Left forelimb (tissue), 1 donor: ENCODE measurements at regions not wholly inside any gene's neighbourhood (a gene's known extent, or its start where the extent isn't known, plus 50 kb on each side); places are given as distances from the start of the nearest gene placed in this dataset.
A peak's percentile ranks its signal among the peaks of the same experiment; 100 is the strongest.

ENCODE experiments used
- DNase-seq: peaks from one replicate; pipeline ENCODE4 v3.0.0-alpha.2; 2018; ENCODE audit warnings: low spot score

- DNase-seq = peak; percentile 8
These were observed 260.7 kb upstream of the CSF3R start for GRCh38 chr1:36743286-36744005.

DNA sequence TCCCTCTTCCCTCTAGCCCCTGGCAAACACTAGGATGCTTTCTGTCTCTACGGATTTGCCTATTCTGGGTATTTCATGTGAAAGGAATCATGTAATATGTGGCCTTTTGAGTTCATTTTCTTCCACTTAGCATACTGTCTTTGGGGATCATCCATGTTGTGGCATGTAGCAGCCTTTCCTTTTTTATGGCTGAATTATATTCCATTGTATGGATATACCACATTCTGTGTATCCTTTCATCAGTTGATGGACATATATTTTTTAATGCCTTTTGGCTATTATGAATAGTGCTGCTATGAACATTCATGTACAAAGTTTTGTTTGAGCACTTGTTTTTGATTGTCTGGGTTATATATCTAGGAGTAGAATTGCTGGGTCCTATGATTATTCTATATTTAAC, 258.4 kb upstream of the CSF3R start:
- no peak for DNase-seq

DNA sequence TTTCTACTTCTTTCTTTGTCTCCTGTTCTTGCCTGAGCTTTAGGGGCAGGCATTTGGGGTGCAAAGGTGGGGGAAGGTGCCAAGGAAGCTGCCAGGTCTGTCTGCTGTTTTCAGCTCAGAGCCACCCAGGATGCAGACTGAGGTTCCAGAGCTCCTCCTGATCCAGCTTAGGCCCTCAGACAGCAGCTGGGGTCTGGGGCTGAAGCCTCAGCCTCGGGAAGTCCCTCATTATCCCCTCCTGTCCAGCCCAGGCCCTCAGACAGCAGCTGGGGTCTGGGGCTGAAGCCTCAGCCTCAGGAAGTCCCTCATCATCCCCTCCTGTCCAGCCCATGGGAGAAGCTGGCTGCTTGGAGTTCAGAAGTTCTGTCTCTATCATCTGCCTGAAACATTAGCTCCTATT, 257.7 kb upstream of the CSF3R start:
- peak; percentile 25 for DNase-seq

DNA sequence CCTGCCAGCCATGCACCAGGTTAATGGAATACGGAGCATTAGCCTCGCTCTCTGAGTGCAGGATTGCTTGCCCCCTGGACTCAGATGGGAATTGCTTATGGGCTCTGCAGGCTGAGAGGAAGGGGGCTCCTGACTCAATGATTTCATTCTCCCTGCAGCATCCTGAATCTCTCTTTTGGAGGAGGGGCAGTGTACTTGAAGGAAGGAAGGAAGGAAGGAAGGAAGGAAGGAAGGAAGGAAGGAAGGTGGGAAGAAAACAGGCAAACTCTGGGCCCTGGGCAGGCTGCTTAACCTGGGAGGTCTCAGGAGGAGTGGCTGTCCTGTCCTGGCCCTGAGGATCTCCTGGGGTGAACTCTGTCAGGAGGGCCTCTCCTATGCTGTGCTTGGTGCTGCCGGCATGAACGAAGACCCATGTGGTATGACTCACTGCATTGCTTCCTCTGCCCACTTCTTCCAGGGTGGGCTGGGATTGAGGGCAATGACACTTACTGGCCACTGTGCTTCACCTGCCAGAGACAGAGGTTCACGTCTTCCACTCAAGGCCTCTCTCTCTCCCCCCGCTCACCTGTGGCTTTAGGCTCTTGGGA, 257.1 kb upstream of the CSF3R start:
- DNase-seq = peak; percentile 49

- no peak for DNase-seq
These were observed 255.5 kb upstream of the CSF3R start for GRCh38 chr1:36738245-36738644.

DNA sequence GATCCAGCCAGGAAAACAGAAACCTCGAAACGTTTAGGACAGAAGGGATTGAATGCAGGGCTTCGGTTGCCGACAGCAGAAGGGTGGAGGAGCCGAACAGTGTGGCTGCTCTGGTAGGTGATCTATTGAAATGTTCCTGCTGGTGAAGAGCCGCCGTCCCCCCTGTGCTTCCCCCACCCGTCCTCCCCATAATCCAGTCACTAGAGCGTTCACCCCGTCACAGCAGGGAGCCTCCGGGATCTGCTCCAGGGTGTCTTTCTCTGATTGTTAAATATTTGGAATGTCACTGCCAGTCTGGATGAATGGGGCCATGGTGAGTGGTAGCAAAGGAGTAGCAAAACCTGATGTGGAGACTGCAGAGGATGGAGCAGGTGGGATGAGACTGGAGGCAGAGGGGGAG, 255.1 kb upstream of the CSF3R start:
- no peak for DNase-seq

- no peak for DNase-seq
These were observed 254.4 kb upstream of the CSF3R start for GRCh38 chr1:36737038-36737555.

DNA sequence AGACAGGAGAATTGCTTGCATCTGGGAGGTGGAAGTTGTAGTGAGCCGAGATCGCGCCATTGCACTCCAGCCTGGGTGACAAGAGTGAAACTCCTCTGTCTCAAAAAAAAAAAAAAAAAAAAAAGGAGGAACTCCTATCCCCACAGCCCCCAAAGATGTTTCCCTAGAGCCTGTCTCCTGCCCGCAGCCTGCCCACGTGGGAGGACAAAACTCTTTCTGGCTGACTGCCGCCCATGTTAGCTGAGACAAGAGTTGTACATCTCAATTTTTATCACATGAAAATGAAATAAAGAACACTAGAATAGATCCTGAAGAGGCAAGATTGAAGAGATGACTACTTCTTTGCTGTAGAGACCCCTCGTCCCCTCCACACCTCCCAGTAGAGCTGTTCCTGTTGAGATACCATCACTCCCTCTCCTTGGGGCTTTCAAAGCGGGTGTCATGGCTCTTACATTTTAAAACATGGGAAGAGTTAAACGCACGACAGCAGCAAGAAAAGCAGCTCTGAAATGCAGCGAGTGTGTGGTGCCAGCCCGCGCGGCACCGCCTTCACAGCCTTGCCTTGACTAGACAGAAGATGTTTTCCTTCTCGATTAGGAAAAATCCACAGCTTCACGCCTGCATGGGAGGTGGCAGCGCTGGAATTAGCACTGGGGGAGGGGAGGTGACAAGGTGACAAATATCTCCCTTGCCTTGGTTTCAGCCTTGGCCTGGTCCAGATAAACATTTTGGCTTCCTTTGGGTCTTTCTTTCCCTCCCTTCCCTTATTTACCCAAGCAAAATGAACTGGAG, 253.4 kb upstream of the CSF3R start:
- DNase-seq = no peak

DNA sequence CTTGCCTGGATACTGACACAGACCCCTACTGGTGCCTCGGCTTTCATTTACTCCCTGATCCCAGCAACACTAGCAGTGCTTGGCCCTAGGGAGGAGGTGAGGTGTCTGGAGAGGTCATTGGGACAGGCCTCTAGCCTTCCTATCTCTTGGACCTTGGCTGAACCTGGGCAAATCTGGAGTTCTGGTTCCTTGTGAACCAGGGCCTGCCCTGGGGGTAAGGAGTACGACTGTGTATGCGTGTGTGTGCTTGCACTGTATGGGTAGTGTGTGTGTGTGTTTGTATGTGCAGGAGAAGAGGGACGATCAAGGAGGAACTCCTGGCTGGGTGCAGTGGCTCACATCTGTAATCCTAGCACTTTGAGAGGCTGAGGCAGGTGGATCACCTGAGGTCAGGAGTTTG, 252.7 kb upstream of the CSF3R start:
- DNase-seq = no peak

DNA sequence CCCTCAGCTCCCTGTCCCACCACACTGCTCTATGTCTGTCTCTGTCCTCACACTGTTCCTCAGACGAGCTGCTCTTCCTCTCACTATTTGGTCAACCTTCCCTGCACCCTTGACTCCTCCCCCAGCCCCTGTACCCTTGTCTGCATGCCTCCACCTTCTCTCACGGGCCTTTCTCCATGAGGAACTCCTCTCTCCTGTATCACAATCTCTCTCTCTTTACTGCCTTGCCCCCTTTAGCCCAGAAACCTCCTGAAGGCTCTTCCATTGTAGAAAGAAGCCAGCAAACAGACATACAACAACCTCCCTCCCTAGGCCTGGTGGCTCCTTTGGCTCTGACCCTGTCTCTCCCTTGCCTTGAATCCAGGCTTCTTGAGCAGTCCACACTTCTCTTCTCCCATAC, 251.6 kb upstream of the CSF3R start:
- DNase-seq = no peak

GRCh38 chr1:36733748-36734147, 251.0 kb upstream of the CSF3R start:
- no peak for DNase-seq

DNA sequence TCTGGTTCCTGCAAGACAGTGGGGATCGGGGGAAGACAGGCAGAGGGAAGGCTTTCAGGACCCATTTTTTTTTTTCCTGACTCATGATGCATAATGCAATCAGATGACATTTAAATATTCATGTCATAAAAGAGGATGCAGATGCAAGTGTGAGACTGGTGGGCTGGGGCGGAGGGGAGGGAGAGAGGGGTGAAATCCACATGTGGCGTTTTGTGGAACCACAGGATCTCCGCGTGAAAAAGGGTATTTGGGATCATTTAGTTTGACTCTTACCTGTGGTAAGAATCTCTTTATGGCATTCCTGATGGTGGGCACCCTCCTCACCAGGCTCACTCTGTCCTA, 249.3 kb upstream of the CSF3R start:
- DNase-seq = no peak

DNA sequence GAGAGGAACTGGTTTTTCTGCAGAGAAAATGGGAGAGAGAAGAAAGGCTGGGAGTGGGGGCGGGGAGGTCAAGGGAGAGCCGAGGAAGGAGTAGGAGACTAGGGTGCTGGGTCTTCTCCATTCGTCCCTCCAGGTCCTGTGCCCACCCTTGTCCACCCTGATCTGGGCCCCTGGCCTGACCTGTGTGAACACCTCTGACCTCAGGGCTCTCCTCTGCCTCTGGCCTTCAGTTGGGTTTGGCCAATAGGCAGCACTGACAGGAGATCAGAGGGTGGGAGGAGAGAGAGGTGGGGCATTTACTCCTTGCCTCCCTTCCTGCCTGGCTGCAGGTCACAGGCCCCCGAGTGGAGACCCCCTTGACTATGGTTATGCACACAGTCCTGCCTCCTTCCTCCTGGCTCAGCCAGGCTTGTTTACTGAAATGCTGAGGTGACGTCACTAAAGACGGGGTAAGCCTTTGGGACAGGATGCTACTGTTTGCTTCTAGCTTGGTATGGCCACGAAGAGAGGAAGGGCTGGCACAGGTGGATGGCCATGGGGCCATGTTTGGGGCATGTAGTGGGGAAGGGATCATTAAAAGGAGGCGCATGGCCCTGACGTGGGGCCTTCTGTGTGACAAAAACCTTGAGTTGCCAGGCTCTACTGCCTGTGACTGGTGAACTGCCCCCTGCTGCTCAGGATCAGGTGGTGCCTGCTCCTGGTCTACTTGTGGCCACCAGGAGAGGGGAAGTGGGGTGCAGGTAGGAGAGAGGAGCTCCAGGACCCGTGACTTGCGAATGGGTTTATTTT, 248.7 kb upstream of the CSF3R start:
- DNase-seq = no peak

DNA sequence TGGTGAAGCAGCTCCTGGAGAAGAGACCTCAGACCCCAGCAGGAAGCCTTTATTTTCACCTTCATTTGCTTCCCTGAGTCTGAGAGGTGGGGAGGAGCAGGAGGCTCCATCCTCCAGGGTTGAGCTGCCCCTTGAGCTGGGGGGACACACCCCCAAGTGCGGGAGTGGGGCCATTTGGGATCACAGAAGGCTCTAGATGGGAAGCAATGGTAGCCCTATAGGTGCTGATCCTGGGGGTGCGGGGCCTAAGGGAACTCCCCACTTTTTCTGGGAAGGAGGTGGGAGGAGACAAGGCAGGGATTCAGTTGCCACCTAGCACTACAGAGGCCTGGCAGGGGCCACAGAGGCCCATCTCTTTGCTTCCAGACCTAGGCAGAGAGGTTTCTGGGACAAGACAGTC, 247.9 kb upstream of the CSF3R start:
- no peak for DNase-seq

DNA sequence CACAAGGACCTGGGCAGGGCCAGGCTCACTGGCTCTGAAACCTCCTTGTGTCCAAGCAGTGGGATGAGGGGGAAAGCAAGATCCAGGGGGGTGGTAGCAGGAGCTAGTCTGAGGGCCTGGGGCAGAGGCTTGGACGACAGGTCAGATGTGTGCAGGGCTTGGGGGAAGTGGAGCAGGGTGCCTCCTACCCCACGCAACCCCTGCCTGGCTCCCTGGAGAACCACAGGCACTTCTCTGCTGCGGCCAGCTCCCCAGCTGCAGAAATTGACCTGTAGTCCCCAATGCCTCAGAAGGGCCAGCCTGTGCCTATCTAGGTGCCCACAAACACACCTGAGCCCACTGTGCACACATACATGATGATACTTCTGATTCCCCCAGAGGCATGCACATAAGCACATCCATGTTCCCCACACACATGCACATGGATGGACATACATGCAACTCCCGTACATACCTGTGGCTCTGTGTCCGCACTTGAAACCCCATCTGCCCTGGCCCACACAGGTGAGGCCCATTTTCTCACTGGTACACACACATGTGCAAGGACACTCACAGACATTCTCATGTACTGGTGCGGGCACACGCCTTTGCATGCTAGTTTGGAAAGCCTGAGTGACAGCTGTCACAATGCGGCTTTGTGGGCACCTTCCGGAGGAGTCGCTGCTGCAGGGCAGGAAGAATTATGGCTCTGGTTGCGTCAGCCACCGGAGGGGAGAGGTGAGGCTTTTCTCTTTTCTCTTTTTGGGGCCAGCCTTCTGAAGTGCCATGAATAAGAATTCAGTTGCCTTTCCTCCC, 247.2 kb upstream of the CSF3R start:
- no peak for DNase-seq

DNA sequence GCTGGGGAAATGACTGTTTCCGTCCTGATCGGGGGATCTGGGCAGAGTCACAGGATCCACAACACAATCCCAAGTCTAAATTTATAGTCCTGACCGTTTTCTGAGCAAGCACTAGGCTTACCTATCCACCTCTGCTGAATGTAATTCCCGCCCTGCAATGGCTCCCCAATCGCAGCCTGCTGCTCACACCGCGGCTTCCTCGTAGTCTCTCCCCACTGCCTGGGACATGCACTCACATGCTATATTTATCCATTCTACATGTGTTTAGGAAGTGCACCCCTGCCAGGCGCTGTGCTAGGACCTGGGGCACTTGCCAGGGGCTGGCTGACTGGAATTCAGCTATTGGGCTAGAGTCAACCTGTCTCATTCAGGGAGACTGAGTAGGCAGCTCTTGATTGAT, 246.6 kb upstream of the CSF3R start:
- no peak for DNase-seq

DNA sequence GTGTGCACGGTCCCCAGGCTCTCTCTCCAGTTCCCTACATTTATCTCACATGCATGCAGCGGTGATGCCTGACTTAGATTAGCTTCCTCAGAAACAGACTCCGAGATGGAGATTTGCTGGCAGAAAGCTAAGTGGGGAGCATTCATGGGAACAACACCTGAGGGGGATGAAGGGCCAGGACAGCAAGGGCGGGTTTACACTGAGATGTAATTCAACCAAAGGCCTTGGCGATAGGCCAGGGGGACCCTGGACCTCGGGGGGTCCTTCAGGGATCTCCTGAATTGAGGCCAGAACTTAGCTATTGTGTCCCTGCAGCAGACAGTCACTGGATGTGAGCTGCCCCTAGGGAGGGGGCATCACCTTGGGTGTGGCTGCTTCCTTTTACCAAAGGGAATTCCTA, 246.1 kb upstream of the CSF3R start:
- DNase-seq = no peak

GRCh38 chr1:36728051-36728450, 245.3 kb upstream of the CSF3R start:
- DNase-seq = no peak

GRCh38 chr1:36725151-36725550, 242.4 kb upstream of the CSF3R start:
- no peak for DNase-seq

DNA sequence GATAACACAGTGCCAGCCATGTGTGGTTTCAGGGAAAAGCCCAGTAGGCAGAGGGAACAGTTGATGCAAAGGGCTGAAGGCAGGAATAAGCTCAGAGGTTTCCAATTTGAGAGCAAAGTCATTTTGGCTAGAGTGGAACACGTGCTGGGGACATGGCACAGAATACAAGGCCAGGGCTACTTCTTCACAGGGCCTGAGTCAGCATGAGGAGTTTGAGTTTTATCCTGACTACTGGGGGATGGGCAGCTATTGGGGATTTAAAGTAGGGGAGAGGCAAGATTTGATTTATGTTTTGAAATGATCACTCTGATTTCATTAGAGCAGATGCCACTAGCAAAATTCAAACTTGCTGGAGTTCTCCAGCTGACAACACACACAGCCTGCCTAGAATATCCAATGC, 241.1 kb upstream of the CSF3R start:
- no peak for DNase-seq

DNA sequence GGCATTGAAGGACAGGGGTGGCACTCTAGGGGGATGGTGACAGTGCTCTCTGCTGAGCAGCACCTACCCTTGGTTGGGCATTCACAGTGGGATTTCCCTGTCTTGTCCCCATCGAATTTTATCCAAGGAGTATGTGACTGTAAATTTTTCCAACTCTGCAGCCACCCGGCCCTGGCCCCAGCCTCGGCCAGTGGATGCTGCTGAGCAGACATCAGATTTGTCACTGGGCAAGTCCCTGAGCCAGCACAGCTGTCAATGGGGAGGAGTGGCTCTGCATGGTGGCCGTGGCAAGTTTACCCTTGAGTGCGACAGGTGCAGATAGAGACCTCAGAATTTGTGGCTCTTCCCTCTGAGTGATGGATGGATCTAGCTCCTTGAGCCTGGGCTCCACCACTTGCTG, 240.2 kb upstream of the CSF3R start:
- DNase-seq = no peak

GRCh38 chr1:36721261-36721660, 238.5 kb upstream of the CSF3R start:
- no peak for DNase-seq
